HEK293 (cell line): ENCODE measurements at regions not wholly inside any gene's neighbourhood (a gene's known extent, or its start where the extent isn't known, plus 50 kb on each side); places are given as distances from the start of the nearest gene placed in this dataset.

Experiments used
- CTCF ChIA-PET: fragments of 350-600 bp; formaldehyde crosslinking; extraction: SDS; loops from one replicate; lab custom pipeline; 2021; ENCODE audit warnings: antibody characterized with exemption; lab: Yijun Ruan, JAX
- POLR2A ChIA-PET: fragments of 300-600 bp; formaldehyde crosslinking; extraction: SDS; loops from one replicate; lab custom pipeline; 2020; ENCODE audit warnings: antibody characterized with exemption, inconsistent platforms; lab: Yijun Ruan, JAX
- H3K27ac ChIP-seq: fragments of 200-500 bp; sonication (Bioruptor generic); 2 replicates; pipeline ENCODE4 v1.5.1; 2014; ENCODE audit warnings: low read depth, low read length, control low read depth, inconsistent platforms; ENCODE audit errors: extremely low read depth
- H3K36me3 ChIP-seq, 2 experiments: fragments of 200-500 bp in 1 of 2; sonication (Bioruptor generic) in 1 of 2; 1 replicate in 1 of 2; 2 replicates in 1 of 2; pipeline ENCODE4 v1.5.1; 2014 to 2017; ENCODE audit warnings: inconsistent platforms in 2 of 2, low read length in 2 of 2; ENCODE audit not compliant: control insufficient read depth in 2 of 2, insufficient read depth in 1 of 2
- H3K4me1 ChIP-seq: fragments of 200-500 bp; sonication (Bioruptor generic); 2 replicates; pipeline ENCODE4 v1.5.1; 2014; ENCODE audit warnings: mild to moderate bottlenecking, low read length, inconsistent platforms; ENCODE audit not compliant: control insufficient read depth, insufficient read depth
- H3K4me3 ChIP-seq: 2 replicates; pipeline ENCODE4 v1.5.1; 2011; ENCODE audit warnings: low read depth, mild to moderate bottlenecking, control low read depth, low read length, moderate library complexity
- H3K9me3 ChIP-seq: fragments of 200-500 bp; sonication (Bioruptor generic); 2 replicates; pipeline ENCODE4 v1.5.1; 2014; ENCODE audit warnings: low read depth, low read length, inconsistent platforms; ENCODE audit not compliant: control insufficient read depth, insufficient read depth
- BCL11A ChIP-seq: fragments of 450-650 bp; formaldehyde crosslinking; IDR thresholded peaks from 2 replicates; pipeline ENCODE4 v1.5.1; 2016; ENCODE audit warnings: low read depth, missing biosample characterization, missing genetic modification characterization
- BCL11B ChIP-seq: fragments of 450-650 bp; formaldehyde crosslinking; IDR thresholded peaks from 2 replicates; pipeline ENCODE4 v1.5.1; 2016; ENCODE audit warnings: low read depth, missing biosample characterization, missing genetic modification characterization
- GLI2 ChIP-seq: fragments of 450-650 bp; formaldehyde crosslinking; IDR thresholded peaks from 2 replicates; pipeline ENCODE4; 2017; ENCODE audit warnings: missing biosample characterization, missing genetic modification characterization, low read depth, borderline replicate concordance
- KLF1 ChIP-seq: fragments of 450-650 bp; formaldehyde crosslinking; IDR thresholded peaks from 2 replicates; pipeline ENCODE4 v1.5.1; 2016; ENCODE audit warnings: missing biosample characterization, missing genetic modification characterization
- MZF1 ChIP-seq: fragments of 450-650 bp; formaldehyde crosslinking; IDR thresholded peaks from 2 replicates; pipeline ENCODE4 v1.5.1; 2017; ENCODE audit warnings: missing biosample characterization, missing genetic modification characterization, borderline replicate concordance
- ZFP69B ChIP-seq: fragments of 450-650 bp; formaldehyde crosslinking; IDR thresholded peaks from 2 replicates; pipeline ENCODE4 v1.5.1; 2016; ENCODE audit warnings: missing biosample characterization, missing genetic modification characterization
- ZNF133 ChIP-seq: fragments of 450-650 bp; formaldehyde crosslinking; IDR thresholded peaks from 2 replicates; pipeline ENCODE4 v1.5.1; 2016; ENCODE audit warnings: missing biosample characterization, missing genetic modification characterization
- ZNF211 ChIP-seq: fragments of 450-650 bp; formaldehyde crosslinking; IDR thresholded peaks from 2 replicates; pipeline ENCODE4 v1.5.1; 2016; ENCODE audit warnings: low read depth, missing biosample characterization, missing genetic modification characterization
- ZNF311 ChIP-seq: fragments of 450-650 bp; formaldehyde crosslinking; IDR thresholded peaks from 2 replicates; pipeline ENCODE4 v1.5.1; 2017; ENCODE audit warnings: missing biosample characterization, missing genetic modification characterization, borderline replicate concordance
- ZNF433 ChIP-seq: fragments of 450-650 bp; formaldehyde crosslinking; IDR thresholded peaks from 2 replicates; pipeline ENCODE4 v1.5.1; 2016; ENCODE audit warnings: missing biosample characterization, missing genetic modification characterization, low read depth
- ZNF549 ChIP-seq: fragments of 450-650 bp; IDR thresholded peaks from 2 replicates; pipeline ENCODE4 v1.5.1; 2018; ENCODE audit warnings: missing biosample characterization, missing genetic modification characterization, mild to moderate bottlenecking, inconsistent platforms, moderate library complexity
- ZNF555 ChIP-seq: fragments of 450-650 bp; formaldehyde crosslinking; conservative IDR thresholded peaks from 2 replicates; pipeline ENCODE4 v1.5.1; 2017; ENCODE audit warnings: missing biosample characterization, mild to moderate bottlenecking, missing genetic modification characterization, inconsistent platforms
- ZNF571 ChIP-seq: fragments of 450-650 bp; formaldehyde crosslinking; IDR thresholded peaks from 2 replicates; pipeline ENCODE4 v1.5.0; 2017; ENCODE audit warnings: missing biosample characterization, missing genetic modification characterization
- ZNF626 ChIP-seq: fragments of 450-650 bp; sonication (Bioruptor Pico); formaldehyde crosslinking; IDR thresholded peaks from 2 replicates; pipeline ENCODE4 v1.5.1; 2018; ENCODE audit warnings: missing biosample characterization, missing genetic modification characterization, inconsistent platforms
- ZNF707 ChIP-seq: fragments of 450-650 bp; formaldehyde crosslinking; IDR thresholded peaks from 2 replicates; pipeline ENCODE4 v1.5.1; 2016; ENCODE audit warnings: missing biosample characterization, missing genetic modification characterization
- ZNF776 ChIP-seq: fragments of 450-650 bp; formaldehyde crosslinking; IDR thresholded peaks from 2 replicates; pipeline ENCODE4 v1.5.0; 2017; ENCODE audit warnings: missing biosample characterization, missing genetic modification characterization, borderline replicate concordance
- TF ChIP-seq, protein P1 (sequence below): fragments of 450-650 bp; formaldehyde crosslinking; IDR thresholded peaks from 2 replicates; pipeline ENCODE4 v1.5.1; 2017; ENCODE audit warnings: missing biosample characterization, missing genetic modification characterization
- TF ChIP-seq, protein P2 (sequence below): fragments of 450-650 bp; formaldehyde crosslinking; IDR thresholded peaks from 2 replicates; pipeline ENCODE4 v1.5.1; 2016; ENCODE audit warnings: missing biosample characterization, missing genetic modification characterization
- TF ChIP-seq, protein P3 (sequence below): fragments of 450-650 bp; formaldehyde crosslinking; IDR thresholded peaks from 2 replicates; pipeline ENCODE4 v1.5.1; 2016; ENCODE audit warnings: missing biosample characterization, missing genetic modification characterization
- TF ChIP-seq, protein P4 (sequence below): fragments of 450-650 bp; formaldehyde crosslinking; IDR thresholded peaks from 2 replicates; pipeline ENCODE4 v1.5.1; 2016; ENCODE audit warnings: missing biosample characterization, missing genetic modification characterization
- TF ChIP-seq, protein P5 (sequence below): fragments of 450-650 bp; formaldehyde crosslinking; IDR thresholded peaks from 2 replicates; pipeline ENCODE4 v1.5.1; 2017; ENCODE audit warnings: missing biosample characterization, missing genetic modification characterization

DNA sequence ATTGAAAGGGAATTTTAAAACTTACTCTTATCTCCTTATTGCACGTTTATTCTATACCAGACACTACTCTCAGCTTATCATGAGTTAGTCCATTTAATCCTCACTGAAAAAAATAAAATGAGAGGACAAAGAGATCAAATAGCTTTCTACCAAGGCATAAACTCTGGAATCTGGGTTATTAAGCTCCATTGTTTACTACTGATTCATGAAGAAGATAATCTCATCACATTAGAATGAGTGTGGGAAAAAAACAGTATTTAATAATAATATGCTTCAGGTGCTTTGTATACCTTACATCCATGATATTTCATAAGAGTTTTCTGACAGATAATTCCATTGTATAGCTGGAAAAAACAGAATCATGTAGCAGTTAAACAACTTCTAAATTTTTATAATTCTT is 1092.6 kb downstream of the TECRL start:
- H3K27ac ChIP-seq = no peak overlapping the region
- no peaks in the 10 kb centered on the region for H3K4me1 ChIP-seq
- no peak for TF ChIP-seq ZFP69B
- ChIA-PET POLR2A (no interaction called here), CTCF (no interaction called here)
- H3K9me3 ChIP-seq = no peaks in the 10 kb centered on the region
- no peaks in the 10 kb centered on the region for H3K36me3 ChIP-seq
- H3K4me3 ChIP-seq = no peak overlapping the region

DNA sequence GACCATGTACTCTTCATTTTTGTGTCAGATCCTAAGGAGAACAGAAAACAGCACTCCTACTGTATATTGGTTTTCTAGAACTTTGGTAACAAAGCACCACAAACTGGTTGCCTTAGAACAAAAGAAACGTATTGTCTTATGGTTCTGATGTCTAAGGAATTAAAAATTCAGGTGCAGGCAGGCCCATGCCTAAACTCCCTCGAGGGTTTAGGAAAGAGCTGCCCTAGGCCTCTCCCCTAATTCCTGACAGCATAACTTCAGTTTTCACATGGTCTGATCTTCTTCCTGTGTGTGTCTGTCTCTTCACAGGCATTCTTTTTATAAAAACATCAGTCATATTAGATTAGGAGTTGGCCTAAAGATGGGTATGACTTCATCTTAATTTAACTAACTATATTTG is 1093.6 kb downstream of the TECRL start:
- POLR2A ChIA-PET = no interaction called here

DNA sequence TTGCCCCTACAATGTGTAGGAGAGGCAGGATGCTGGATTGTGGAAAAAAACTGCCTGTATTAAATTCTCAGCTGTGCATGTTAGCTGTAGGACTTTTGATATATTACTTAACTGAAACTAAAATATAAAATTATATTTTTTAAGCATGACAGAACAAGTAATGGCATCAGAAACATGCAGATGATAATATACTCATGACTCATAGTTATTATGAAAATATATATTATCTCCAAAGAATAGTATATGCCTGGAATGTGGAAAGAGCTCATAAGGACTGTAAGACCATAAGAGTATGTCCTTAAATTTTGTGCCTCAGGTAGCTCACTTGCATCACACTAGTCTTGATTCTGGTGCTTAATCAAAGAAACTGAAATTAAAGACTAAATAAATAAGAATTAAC is 1100.6 kb downstream of the TECRL start:
- ChIA-PET CTCF (no interaction called here), POLR2A (no interaction called here)
- Histone ChIP-seq H3K9me3 (no peaks in the 10 kb centered on the region), H3K4me3 (no peak overlapping the region), H3K27ac (no peak overlapping the region), H3K4me1 (no peaks in the 10 kb centered on the region), H3K36me3 (no peaks in the 10 kb centered on the region)
- TF ChIP-seq, protein P1, sequence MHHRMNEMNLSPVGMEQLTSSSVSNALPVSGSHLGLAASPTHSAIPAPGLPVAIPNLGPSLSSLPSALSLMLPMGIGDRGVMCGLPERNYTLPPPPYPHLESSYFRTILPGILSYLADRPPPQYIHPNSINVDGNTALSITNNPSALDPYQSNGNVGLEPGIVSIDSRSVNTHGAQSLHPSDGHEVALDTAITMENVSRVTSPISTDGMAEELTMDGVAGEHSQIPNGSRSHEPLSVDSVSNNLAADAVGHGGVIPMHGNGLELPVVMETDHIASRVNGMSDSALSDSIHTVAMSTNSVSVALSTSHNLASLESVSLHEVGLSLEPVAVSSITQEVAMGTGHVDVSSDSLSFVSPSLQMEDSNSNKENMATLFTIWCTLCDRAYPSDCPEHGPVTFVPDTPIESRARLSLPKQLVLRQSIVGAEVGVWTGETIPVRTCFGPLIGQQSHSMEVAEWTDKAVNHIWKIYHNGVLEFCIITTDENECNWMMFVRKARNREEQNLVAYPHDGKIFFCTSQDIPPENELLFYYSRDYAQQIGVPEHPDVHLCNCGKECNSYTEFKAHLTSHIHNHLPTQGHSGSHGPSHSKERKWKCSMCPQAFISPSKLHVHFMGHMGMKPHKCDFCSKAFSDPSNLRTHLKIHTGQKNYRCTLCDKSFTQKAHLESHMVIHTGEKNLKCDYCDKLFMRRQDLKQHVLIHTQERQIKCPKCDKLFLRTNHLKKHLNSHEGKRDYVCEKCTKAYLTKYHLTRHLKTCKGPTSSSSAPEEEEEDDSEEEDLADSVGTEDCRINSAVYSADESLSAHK (tag by site-specific recombination) = no peak
- TF ChIP-seq GLI2 (tag by site-specific recombination) (no peak), ZNF433 (no peak), ZNF311 (tag by site-specific recombination) (no peak), ZNF549 (tag by site-specific recombination) (no peak), ZNF776 (tag by site-specific recombination) (no peak), ZNF571 (tag by site-specific recombination) (no peak), ZNF211 (no peak), ZNF626 (tag by site-specific recombination) (no peak), BCL11A (tag by site-specific recombination) (no peak), ZFP69B (no peak), ZNF707 (tag by site-specific recombination) (no peak), ZNF555 (tag by site-specific recombination) (no peak), BCL11B (tag by site-specific recombination) (no peak), ZNF133 (no peak), KLF1 (tag by site-specific recombination) (no peak)
- TF ChIP-seq, protein P2, sequence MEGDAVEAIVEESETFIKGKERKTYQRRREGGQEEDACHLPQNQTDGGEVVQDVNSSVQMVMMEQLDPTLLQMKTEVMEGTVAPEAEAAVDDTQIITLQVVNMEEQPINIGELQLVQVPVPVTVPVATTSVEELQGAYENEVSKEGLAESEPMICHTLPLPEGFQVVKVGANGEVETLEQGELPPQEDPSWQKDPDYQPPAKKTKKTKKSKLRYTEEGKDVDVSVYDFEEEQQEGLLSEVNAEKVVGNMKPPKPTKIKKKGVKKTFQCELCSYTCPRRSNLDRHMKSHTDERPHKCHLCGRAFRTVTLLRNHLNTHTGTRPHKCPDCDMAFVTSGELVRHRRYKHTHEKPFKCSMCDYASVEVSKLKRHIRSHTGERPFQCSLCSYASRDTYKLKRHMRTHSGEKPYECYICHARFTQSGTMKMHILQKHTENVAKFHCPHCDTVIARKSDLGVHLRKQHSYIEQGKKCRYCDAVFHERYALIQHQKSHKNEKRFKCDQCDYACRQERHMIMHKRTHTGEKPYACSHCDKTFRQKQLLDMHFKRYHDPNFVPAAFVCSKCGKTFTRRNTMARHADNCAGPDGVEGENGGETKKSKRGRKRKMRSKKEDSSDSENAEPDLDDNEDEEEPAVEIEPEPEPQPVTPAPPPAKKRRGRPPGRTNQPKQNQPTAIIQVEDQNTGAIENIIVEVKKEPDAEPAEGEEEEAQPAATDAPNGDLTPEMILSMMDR = no peak
- TF ChIP-seq, protein P3, sequence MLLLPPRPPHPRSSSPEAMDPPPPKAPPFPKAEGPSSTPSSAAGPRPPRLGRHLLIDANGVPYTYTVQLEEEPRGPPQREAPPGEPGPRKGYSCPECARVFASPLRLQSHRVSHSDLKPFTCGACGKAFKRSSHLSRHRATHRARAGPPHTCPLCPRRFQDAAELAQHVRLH = no peak
- TF ChIP-seq, protein P4, sequence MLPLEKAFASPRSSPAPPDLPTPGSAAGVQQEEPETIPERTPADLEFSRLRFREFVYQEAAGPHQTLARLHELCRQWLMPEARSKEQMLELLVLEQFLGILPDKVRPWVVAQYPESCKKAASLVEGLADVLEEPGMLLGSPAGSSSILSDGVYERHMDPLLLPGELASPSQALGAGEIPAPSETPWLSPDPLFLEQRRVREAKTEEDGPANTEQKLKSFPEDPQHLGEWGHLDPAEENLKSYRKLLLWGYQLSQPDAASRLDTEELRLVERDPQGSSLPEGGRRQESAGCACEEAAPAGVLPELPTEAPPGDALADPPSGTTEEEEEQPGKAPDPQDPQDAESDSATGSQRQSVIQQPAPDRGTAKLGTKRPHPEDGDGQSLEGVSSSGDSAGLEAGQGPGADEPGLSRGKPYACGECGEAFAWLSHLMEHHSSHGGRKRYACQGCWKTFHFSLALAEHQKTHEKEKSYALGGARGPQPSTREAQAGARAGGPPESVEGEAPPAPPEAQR = no peak
- TF ChIP-seq, protein P5, sequence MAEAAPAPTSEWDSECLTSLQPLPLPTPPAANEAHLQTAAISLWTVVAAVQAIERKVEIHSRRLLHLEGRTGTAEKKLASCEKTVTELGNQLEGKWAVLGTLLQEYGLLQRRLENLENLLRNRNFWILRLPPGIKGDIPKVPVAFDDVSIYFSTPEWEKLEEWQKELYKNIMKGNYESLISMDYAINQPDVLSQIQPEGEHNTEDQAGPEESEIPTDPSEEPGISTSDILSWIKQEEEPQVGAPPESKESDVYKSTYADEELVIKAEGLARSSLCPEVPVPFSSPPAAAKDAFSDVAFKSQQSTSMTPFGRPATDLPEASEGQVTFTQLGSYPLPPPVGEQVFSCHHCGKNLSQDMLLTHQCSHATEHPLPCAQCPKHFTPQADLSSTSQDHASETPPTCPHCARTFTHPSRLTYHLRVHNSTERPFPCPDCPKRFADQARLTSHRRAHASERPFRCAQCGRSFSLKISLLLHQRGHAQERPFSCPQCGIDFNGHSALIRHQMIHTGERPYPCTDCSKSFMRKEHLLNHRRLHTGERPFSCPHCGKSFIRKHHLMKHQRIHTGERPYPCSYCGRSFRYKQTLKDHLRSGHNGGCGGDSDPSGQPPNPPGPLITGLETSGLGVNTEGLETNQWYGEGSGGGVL (tag by site-specific recombination) = no peak

More for the DNA sequence above, 1093.6 kb downstream of the TECRL start:
- CTCF ChIA-PET = no interaction called here
- no peak overlapping the region for H3K27ac ChIP-seq
- no peaks in the 10 kb centered on the region for H3K4me1 ChIP-seq
- no peak for TF ChIP-seq MZF1 (tag by site-specific recombination)
- H3K9me3 ChIP-seq = no peaks in the 10 kb centered on the region
- H3K36me3 ChIP-seq = no peaks in the 10 kb centered on the region
- no peak overlapping the region for H3K4me3 ChIP-seq
